Endothelial cell of umbilical vein (primary cell): ENCODE measurements at regions not wholly inside any gene's neighbourhood (a gene's known extent, or its start where the extent isn't known, plus 50 kb on each side); places are given as distances from the start of the nearest gene placed in this dataset.

Experiments
- BruUV-seq: library from RNA; stranded (reverse); fragments of 400-500 nt; replicated peaks from 2 replicates; lab custom pipeline; 2021; lab: Mats Ljungman, UMichigan
- CTCF ChIA-PET: fragments of 300-600, 350-600 bp; sonication (Branson Sonifier 250); formaldehyde crosslinking; loops from one replicate; lab custom pipeline; 2021; ENCODE audit warnings: antibody characterized with exemption, inconsistent platforms; lab: Charles Lee
- POLR2A ChIA-PET: fragments of 300-600, 350-600 bp; sonication (Branson Sonifier 250); formaldehyde crosslinking; loops from one replicate; lab custom pipeline; 2021; ENCODE audit warnings: antibody characterized with exemption, inconsistent platforms; lab: Charles Lee
- DNase-seq: peaks from one replicate; pipeline ENCODE4 v3.0.0-alpha.2; 2011; ENCODE audit warnings: low read depth, low spot score
- FAIRE-seq: peaks from 2 replicates; lab custom pipeline; 2011; peaks lifted over from hg19 to GRCh38; lab: Jason Lieb, UNC
- H2AFZ ChIP-seq: 2 replicates; pipeline ENCODE4 v1.6.0; 2012; ENCODE audit warnings: low read depth, low read length, control low read depth, inconsistent platforms
- H3K27ac ChIP-seq: 2 replicates; pipeline ENCODE4 v1.5.1; 2011; ENCODE audit warnings: low read depth, mild to moderate bottlenecking, control low read depth, low read length, moderate library complexity; ENCODE audit not compliant: insufficient read depth
- H3K27me3 ChIP-seq, 2 experiments: 2 replicates each; pipeline versions ENCODE4 v1.6.0 to v1.6.1; 2011; ENCODE audit warnings: low read length in 2 of 2, mixed read lengths in 1 of 2; ENCODE audit not compliant: control insufficient read depth in 2 of 2, insufficient read depth in 2 of 2
- H3K36me3 ChIP-seq, 2 experiments: 2 replicates in 1 of 2; 3 replicates in 1 of 2; pipeline ENCODE4 v1.5.1; 2011; ENCODE audit warnings: low read length in 2 of 2, mild to moderate bottlenecking in 1 of 2, moderate library complexity in 1 of 2; ENCODE audit not compliant: control insufficient read depth in 2 of 2, insufficient read depth in 2 of 2; ENCODE audit errors: extremely low read depth in 1 of 2
- H3K4me1 ChIP-seq: 3 replicates; pipeline ENCODE4 v1.5.1; 2011; ENCODE audit warnings: mild to moderate bottlenecking, low read length; ENCODE audit not compliant: control insufficient read depth, insufficient read depth; ENCODE audit errors: extremely low read depth
- H3K4me2 ChIP-seq: 2 replicates; pipeline ENCODE4 v1.6.1; 2011; ENCODE audit warnings: low read length, control low read depth, mixed read lengths; ENCODE audit not compliant: insufficient read depth
- H3K4me3 ChIP-seq, 3 experiments: fragments of 200-600 bp in 1 of 3; sonication (generic), shearing (Covaris generic) in 1 of 3; replicated peaks in 1 of 3; 2 replicates each; pipeline ENCODE4 v1.5.1; 2011 to 2016; ENCODE audit warnings: control low read depth in 3 of 3, low read length in 3 of 3, mild to moderate bottlenecking in 2 of 3, inconsistent platforms in 1 of 3, low read depth in 1 of 3, moderate library complexity in 1 of 3; ENCODE audit not compliant: insufficient read depth in 1 of 3
- H3K79me2 ChIP-seq: 2 replicates; pipeline ENCODE4 v1.6.0; 2012; ENCODE audit warnings: low read length, inconsistent platforms; ENCODE audit not compliant: control insufficient read depth, insufficient read depth
- H3K9ac ChIP-seq: replicated peaks from 2 replicates; pipeline ENCODE3; 2011; ENCODE audit warnings: low read length, control low read depth; ENCODE audit not compliant: insufficient read depth; ENCODE audit errors: extremely low read depth
- H3K9me1 ChIP-seq: replicated peaks from 3 replicates; pipeline ENCODE4 v1.6.0; 2011; ENCODE audit warnings: mild to moderate bottlenecking, low read length; ENCODE audit not compliant: control insufficient read depth, insufficient read depth; ENCODE audit errors: extremely low read depth
- H3K9me3 ChIP-seq: replicated peaks from 2 replicates; pipeline ENCODE4 v1.5.1; 2012; ENCODE audit warnings: low read length, inconsistent platforms; ENCODE audit not compliant: control insufficient read depth, insufficient read depth
- H4K20me1 ChIP-seq: replicated peaks from 2 replicates; pipeline ENCODE3; 2011; ENCODE audit warnings: mild to moderate bottlenecking, low read length; ENCODE audit not compliant: control insufficient read depth, insufficient read depth; ENCODE audit errors: extremely low read depth
- FOS ChIP-seq: IDR thresholded peaks from 2 replicates; pipeline ENCODE4 v1.6.1; 2011; ENCODE audit warnings: mild to moderate bottlenecking, low read length, moderate library complexity, borderline replicate concordance; ENCODE audit not compliant: insufficient read depth
- GATA2 ChIP-seq: IDR thresholded peaks from 2 replicates; pipeline ENCODE4 v1.7.0; 2011; ENCODE audit warnings: low read depth, mild to moderate bottlenecking, moderate library complexity, mixed read lengths, low read length; ENCODE audit not compliant: insufficient read length, insufficient read depth
- JUN ChIP-seq: IDR thresholded peaks from 2 replicates; pipeline ENCODE4 v1.6.1; 2011; ENCODE audit warnings: borderline replicate concordance, low read depth; ENCODE audit not compliant: insufficient read length, insufficient read depth
- MYC ChIP-seq: IDR thresholded peaks from one replicate; pipeline ENCODE4 v1.6.1; 2011; ENCODE audit warnings: mild to moderate bottlenecking, low read depth, low read length
- POLR2A ChIP-seq: IDR thresholded peaks from 2 replicates; pipeline ENCODE4 v1.6.1; 2012; ENCODE audit warnings: low read depth, mild to moderate bottlenecking, control low read depth, low read length
- POLR2AphosphoS5 ChIP-seq: IDR thresholded peaks from 2 replicates; pipeline ENCODE4 v1.6.1; 2012; ENCODE audit warnings: low read depth, mild to moderate bottlenecking, control low read depth, low read length, moderate library complexity; ENCODE audit not compliant: insufficient read depth
- dilution Hi-C: fragments of 300-500 bp; cut with MboI; formaldehyde crosslinking; loops from one replicate; pipeline ENCODE4 v1.15.0; 2019; ENCODE audit warnings: low sequenced_read_pairs; ENCODE audit not compliant: extremely low pct_ligation_motif_present
- intact Hi-C: fragments of 100-400 bp; cut with micrococcal nuclease; formaldehyde crosslinking; loops from one replicate; pipeline ENCODE4 v1.10.0; 2022
- TF ChIP-seq, protein P1 (sequence below), 2 donors: IDR thresholded peaks; 1 replicate in 1 of 2; 2 replicates in 1 of 2; pipeline ENCODE4 v1.5.1; 2011; ENCODE audit warnings: low read length in 2 of 2, mild to moderate bottlenecking in 2 of 2, moderate library complexity in 2 of 2, control low read depth in 1 of 2, inconsistent platforms in 1 of 2, low read depth in 1 of 2; ENCODE audit not compliant: insufficient read depth in 1 of 2; ENCODE audit errors: extremely low read depth in 1 of 2

DNA sequence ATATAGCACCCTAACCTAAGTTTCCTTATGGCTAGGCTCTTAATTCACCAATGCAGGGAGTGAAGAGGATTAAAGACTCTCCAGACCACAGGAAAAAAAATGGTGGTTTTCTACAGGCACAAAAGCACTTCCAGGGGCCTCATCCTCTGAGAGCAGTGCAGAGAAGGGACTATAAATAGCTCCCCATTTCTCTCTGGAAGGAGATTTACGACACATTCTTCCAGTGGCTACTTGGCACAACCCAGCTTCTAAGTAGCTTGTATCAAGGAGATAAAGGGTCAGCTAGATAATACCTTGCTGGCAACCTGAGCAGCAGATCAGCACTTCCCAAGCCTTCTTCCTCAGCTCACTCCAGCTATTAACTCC, 73.5 kb downstream of the CRPPA start:
- POLR2A ChIA-PET = no interaction called here
- Histone ChIP-seq H4K20me1 (no peaks in the 10 kb centered on the region), H3K27ac (no peak overlapping the region), H3K9ac (no peak overlapping the region), H3K27me3 (no peaks in the 10 kb centered on the region), H3K4me1 (no peaks in the 10 kb centered on the region), H3K4me2 (no peak overlapping the region), H3K9me3 (no peaks in the 10 kb centered on the region), H2AFZ (no peak overlapping the region), H3K36me3 (no peaks in the 10 kb centered on the region), H3K4me3 (no peak overlapping the region), H3K79me2 (no peaks in the 10 kb centered on the region), H3K9me1 (no peaks in the 10 kb centered on the region)
- dilution Hi-C loops = no loop called here
- DNase-seq = no peak
- BruUV-seq = no TSS peak
- no peak for TF ChIP-seq POLR2A
- TF ChIP-seq, protein P1, sequence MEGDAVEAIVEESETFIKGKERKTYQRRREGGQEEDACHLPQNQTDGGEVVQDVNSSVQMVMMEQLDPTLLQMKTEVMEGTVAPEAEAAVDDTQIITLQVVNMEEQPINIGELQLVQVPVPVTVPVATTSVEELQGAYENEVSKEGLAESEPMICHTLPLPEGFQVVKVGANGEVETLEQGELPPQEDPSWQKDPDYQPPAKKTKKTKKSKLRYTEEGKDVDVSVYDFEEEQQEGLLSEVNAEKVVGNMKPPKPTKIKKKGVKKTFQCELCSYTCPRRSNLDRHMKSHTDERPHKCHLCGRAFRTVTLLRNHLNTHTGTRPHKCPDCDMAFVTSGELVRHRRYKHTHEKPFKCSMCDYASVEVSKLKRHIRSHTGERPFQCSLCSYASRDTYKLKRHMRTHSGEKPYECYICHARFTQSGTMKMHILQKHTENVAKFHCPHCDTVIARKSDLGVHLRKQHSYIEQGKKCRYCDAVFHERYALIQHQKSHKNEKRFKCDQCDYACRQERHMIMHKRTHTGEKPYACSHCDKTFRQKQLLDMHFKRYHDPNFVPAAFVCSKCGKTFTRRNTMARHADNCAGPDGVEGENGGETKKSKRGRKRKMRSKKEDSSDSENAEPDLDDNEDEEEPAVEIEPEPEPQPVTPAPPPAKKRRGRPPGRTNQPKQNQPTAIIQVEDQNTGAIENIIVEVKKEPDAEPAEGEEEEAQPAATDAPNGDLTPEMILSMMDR (IDR thresholded peaks at IDR 0.05; ENCODE audit: extremely low read depth in 1 of 2, insufficient read depth in 1 of 2, low read depth in 1 of 2, low read length in 2 of 2) = no peak
- TF ChIP-seq FOS = no peak
- TF ChIP-seq GATA2 = no peak
- TF ChIP-seq MYC = no peak
- TF ChIP-seq JUN = no peak
- no peak for TF ChIP-seq POLR2AphosphoS5
- CTCF ChIA-PET = interaction anchor here (1.2 kb wide), 1 partner anchor 24 kb away, joined by 3 read pairs; no protein-coding TSS in a partner anchor
- no peak for FAIRE-seq
- intact Hi-C loops = no loop called here
